ENCODE measurements at regions not wholly inside any gene's neighbourhood (a gene's known extent, or its start where the extent isn't known, plus 50 kb on each side); places are given as distances from the start of the nearest gene placed in this dataset.

DNA sequence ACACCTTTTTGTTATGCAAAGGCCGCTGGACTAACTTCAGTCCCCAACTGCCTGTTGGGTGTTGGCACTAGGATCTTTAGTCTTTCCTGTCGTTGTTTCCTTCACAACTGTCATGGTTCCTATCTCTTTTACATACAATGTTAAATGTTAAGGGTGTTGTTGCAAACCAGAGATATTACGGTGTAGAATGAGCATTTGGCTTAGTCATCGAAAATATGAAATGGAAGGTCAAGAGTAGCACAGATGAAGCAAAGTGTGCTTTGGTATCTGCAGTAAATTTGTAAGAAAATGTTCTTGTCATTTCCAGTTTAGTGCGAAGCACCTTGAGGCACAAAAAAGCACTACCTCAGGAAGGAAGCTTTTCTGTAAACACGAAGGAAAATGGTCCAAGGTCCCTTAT, 751.3 kb upstream of the LRFN5 start:
- H3K27me3 ChIP-seq (ENCODE audit: insufficient read depth, low read length), result no peaks in the 10 kb centered on the region

DNA sequence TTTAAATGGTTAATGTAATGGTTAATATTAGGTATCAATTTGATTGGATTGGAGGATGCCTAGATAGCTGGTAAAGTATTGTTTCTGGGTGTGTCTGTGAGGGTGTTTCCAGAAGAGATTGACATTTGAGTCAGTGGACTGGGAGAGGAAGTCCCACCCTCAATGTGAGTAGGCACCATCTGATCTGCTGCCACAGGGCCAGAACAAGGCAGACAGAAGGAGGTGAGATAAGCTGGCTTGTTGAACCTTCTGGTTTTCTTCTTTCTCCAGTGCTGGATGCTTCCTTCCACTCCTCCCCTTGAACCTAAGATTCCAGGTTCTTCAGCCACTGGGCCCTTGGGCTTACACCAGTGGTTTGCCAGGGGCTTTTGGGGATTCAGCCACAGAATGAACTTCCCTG, 756.5 kb upstream of the LRFN5 start:
- no peaks in the 10 kb centered on the region for H3K36me3 ChIP-seq (ENCODE audit: insufficient read depth, low read length)
- no peaks in the 10 kb centered on the region for H3K36me3 Mint-ChIP-seq
- DNase-seq, result no peak
- ChIA-PET POLR2A (ENCODE audit: partially characterized antibody) (no interaction called here), CTCF (ENCODE audit: partially characterized antibody) (no interaction called here)
- no peaks in the 10 kb centered on the region for H3K27me3 Mint-ChIP-seq
- H3K4me1 Mint-ChIP-seq, result no peaks in the 10 kb centered on the region
- no peak overlapping the region for H3K27ac Mint-ChIP-seq
- H3K9me3 ChIP-seq (ENCODE audit: control insufficient read depth in 1 of 2, low read length in 2 of 2), result no peaks in the 10 kb centered on the region
- no peaks in the 10 kb centered on the region for H3K27me3 ChIP-seq (ENCODE audit: insufficient read depth, low read length)
- no peak overlapping the region for H3K4me3 Mint-ChIP-seq
- intact Hi-C loops (cut with micrococcal nuclease), result no loop called here
- H3K4me3 ChIP-seq (ENCODE audit: low read length in 2 of 2), result no peak overlapping the region
- H3K9me3 Mint-ChIP-seq, result peaks cover 0 to 6% (median under 1%) of the 10 kb centered on the region in 8 donors
- no peak overlapping the region for H3K27ac ChIP-seq (ENCODE audit: low read depth, low read length)
- H3K4me1 ChIP-seq (ENCODE audit: insufficient read depth, low read length), result no peaks in the 10 kb centered on the region

More for the DNA sequence above, 751.3 kb upstream of the LRFN5 start:
- H3K27ac Mint-ChIP-seq, result no peak overlapping the region
- DNase-seq, result no peak
- no peaks in the 10 kb centered on the region for H3K27me3 Mint-ChIP-seq
- no peaks in the 10 kb centered on the region for H3K4me1 Mint-ChIP-seq
- ChIA-PET CTCF (ENCODE audit: partially characterized antibody) (interaction anchor here (0.5 kb wide), 1 partner anchor 26 kb away, joined by 4 read pairs; no protein-coding TSS in a partner anchor), POLR2A (ENCODE audit: partially characterized antibody) (no interaction called here)
- peaks cover 0 to 12% (median 4%) of the 10 kb centered on the region in 8 donors for H3K9me3 Mint-ChIP-seq
- Histone ChIP-seq H3K36me3 (ENCODE audit: insufficient read depth, low read length) (no peaks in the 10 kb centered on the region), H3K27ac (ENCODE audit: low read depth, low read length) (no peak overlapping the region), H3K4me3 (ENCODE audit: low read length in 2 of 2) (no peak overlapping the region), H3K4me1 (ENCODE audit: insufficient read depth, low read length) (no peaks in the 10 kb centered on the region), H3K9me3 (ENCODE audit: control insufficient read depth in 1 of 2, low read length in 2 of 2) (no peaks in the 10 kb centered on the region)
- H3K4me3 Mint-ChIP-seq, result no peak overlapping the region
- H3K36me3 Mint-ChIP-seq, result no peaks in the 10 kb centered on the region
- intact Hi-C loops (cut with micrococcal nuclease), result no loop called here

DNA sequence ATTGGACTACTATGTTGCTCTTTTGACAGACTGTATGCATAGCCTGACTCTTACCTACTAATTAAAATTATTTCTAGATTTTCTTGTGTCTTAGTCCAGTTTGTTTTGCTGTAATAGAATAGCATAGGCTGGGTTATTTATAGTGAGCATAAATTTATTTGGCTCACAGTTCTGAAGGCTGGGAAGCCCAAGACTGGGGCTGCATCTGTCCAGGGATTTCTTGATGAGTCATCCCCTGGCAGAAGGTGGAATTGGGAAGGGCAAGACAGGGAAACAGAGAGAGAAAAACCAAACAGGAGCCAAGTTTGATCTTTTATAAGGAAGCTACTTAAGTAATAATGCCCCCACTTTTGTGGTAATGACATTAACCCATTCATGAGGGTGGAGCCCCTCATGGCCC, 759.2 kb upstream of the LRFN5 start:
- DNase-seq, result no peak
- ChIA-PET POLR2A (ENCODE audit: partially characterized antibody) (no interaction called here), CTCF (ENCODE audit: partially characterized antibody) (no interaction called here)
- intact Hi-C loops (cut with micrococcal nuclease), result no loop called here
- Histone ChIP-seq H3K36me3 (ENCODE audit: insufficient read depth, low read length) (no peaks in the 10 kb centered on the region), H3K27ac (ENCODE audit: low read depth, low read length) (no peak overlapping the region), H3K9me3 (ENCODE audit: control insufficient read depth in 1 of 2, low read length in 2 of 2) (no peaks in the 10 kb centered on the region), H3K4me3 (ENCODE audit: low read length in 2 of 2) (no peak overlapping the region), H3K27me3 (ENCODE audit: insufficient read depth, low read length) (no peaks in the 10 kb centered on the region), H3K4me1 (ENCODE audit: insufficient read depth, low read length) (no peaks in the 10 kb centered on the region)
- Mint-ChIP-seq H3K4me3 (no peak overlapping the region), H3K27ac (no peak overlapping the region), H3K4me1 (no peaks in the 10 kb centered on the region), H3K9me3 (peaks cover 0 to 10% (median under 1%) of the 10 kb centered on the region in 8 donors), H3K36me3 (no peaks in the 10 kb centered on the region), H3K27me3 (no peaks in the 10 kb centered on the region)

DNA sequence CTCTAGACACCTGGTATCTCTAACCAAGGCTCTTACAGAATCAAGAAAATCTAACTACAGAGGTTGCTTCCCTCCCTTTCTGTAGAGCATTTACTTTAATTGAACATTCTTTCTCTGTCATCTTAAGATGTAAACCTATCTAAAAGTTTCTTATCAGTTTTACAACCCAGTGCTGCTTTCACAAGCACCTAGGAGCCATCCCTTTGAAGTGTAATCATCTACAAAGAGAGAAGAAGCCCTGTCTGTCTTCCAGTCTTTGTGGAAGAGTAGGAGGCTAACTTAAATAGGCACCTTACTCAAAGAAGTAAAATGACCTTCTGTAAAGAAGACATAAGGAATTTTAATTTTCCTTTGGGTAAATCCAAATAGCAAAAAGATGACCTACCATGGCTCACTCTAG, 763.9 kb upstream of the LRFN5 start:
- Mint-ChIP-seq H3K27ac (no peak overlapping the region), H3K9me3 (peaks cover 0 to 12% (median 3%) of the 10 kb centered on the region in 8 donors), H3K4me3 (no peak overlapping the region), H3K4me1 (no peaks in the 10 kb centered on the region), H3K36me3 (no peaks in the 10 kb centered on the region), H3K27me3 (no peaks in the 10 kb centered on the region)
- DNase-seq, result no peak
- intact Hi-C loops (cut with micrococcal nuclease), result no loop called here
- H3K27me3 ChIP-seq (ENCODE audit: insufficient read depth, low read length), result no peaks in the 10 kb centered on the region
- no peak overlapping the region for H3K27ac ChIP-seq (ENCODE audit: low read depth, low read length)
- H3K9me3 ChIP-seq (ENCODE audit: control insufficient read depth in 1 of 2, low read length in 2 of 2), result peaks cover 0 to 6% of the 10 kb centered on the region in 2 donors
- H3K4me3 ChIP-seq (ENCODE audit: low read length in 2 of 2), result no peak overlapping the region
- ChIA-PET POLR2A (ENCODE audit: partially characterized antibody) (no interaction called here), CTCF (ENCODE audit: partially characterized antibody) (no interaction called here)
- no peaks in the 10 kb centered on the region for H3K36me3 ChIP-seq (ENCODE audit: insufficient read depth, low read length)
- H3K4me1 ChIP-seq (ENCODE audit: insufficient read depth, low read length), result no peaks in the 10 kb centered on the region

DNA sequence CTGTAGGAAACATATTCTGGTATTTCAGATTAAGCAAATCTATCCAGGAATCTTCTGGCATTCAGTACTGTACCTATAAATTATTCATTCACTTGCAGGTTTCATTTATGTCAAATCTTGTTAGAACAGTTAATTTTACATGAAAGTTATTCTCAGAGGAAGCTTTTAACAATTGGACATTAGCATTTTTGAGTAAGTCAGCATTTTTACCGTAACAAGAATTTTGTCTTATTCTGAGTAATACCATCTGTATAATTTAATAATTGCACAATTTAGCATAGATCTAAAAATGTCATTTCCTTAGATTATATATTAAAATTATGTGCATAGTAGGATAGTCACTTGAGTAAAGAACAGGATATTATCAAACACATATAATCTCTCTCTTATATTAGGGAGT, 764.8 kb upstream of the LRFN5 start:
- peaks cover 0 to 12% (median 3%) of the 10 kb centered on the region in 8 donors for H3K9me3 Mint-ChIP-seq
- Histone ChIP-seq H3K4me3 (ENCODE audit: low read length in 2 of 2) (no peak overlapping the region), H3K9me3 (ENCODE audit: control insufficient read depth in 1 of 2, low read length in 2 of 2) (peaks cover 0 to 6% of the 10 kb centered on the region in 2 donors), H3K36me3 (ENCODE audit: insufficient read depth, low read length) (no peaks in the 10 kb centered on the region), H3K27me3 (ENCODE audit: insufficient read depth, low read length) (no peaks in the 10 kb centered on the region), H3K27ac (ENCODE audit: low read depth, low read length) (no peak overlapping the region), H3K4me1 (ENCODE audit: insufficient read depth, low read length) (no peaks in the 10 kb centered on the region)
- H3K27me3 Mint-ChIP-seq, result no peaks in the 10 kb centered on the region
- intact Hi-C loops (cut with micrococcal nuclease), result no loop called here
- CTCF ChIA-PET (ENCODE audit: partially characterized antibody), result no interaction called here
- POLR2A ChIA-PET (ENCODE audit: partially characterized antibody), result no interaction called here
- H3K4me1 Mint-ChIP-seq, result no peaks in the 10 kb centered on the region
- no peak for DNase-seq
- H3K4me3 Mint-ChIP-seq, result no peak overlapping the region
- no peak overlapping the region for H3K27ac Mint-ChIP-seq
- no peaks in the 10 kb centered on the region for H3K36me3 Mint-ChIP-seq

DNA sequence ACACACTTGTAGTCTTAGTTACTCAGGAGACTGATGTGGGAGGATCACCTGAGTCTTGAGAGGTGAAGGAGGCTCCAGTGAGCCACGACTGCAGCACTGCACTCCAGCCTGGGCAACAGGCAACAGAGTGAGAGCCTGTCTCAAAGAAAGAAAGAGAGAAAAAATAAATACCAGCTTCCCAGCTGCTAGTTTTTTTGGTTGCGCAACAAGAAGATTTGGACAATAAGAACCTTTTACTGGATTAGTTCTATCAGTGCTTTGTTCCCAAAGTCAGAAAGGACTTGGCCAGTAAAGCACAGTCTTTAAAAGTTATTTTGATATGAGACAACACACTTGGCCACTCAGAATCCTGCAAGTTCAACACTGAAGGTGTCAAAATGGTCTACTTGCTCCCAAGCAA, 768.1 kb upstream of the LRFN5 start:
- no peak overlapping the region for H3K4me3 ChIP-seq (ENCODE audit: low read length in 2 of 2)
- no peaks in the 10 kb centered on the region for H3K36me3 ChIP-seq (ENCODE audit: insufficient read depth, low read length)
- CTCF ChIA-PET (ENCODE audit: partially characterized antibody), result no interaction called here
- Mint-ChIP-seq H3K4me1 (no peaks in the 10 kb centered on the region), H3K4me3 (no peak overlapping the region), H3K27ac (no peak overlapping the region), H3K36me3 (no peaks in the 10 kb centered on the region), H3K9me3 (peaks cover 0 to 16% (median 3%) of the 10 kb centered on the region in 8 donors), H3K27me3 (no peaks in the 10 kb centered on the region)
- DNase-seq, result no peak
- no peak overlapping the region for H3K27ac ChIP-seq (ENCODE audit: low read depth, low read length)
- intact Hi-C loops (cut with micrococcal nuclease), result no loop called here
- POLR2A ChIA-PET (ENCODE audit: partially characterized antibody), result no interaction called here
- peaks cover 0 to 6% of the 10 kb centered on the region in 2 donors for H3K9me3 ChIP-seq (ENCODE audit: control insufficient read depth in 1 of 2, low read length in 2 of 2)
- H3K27me3 ChIP-seq (ENCODE audit: insufficient read depth, low read length), result no peaks in the 10 kb centered on the region
- no peaks in the 10 kb centered on the region for H3K4me1 ChIP-seq (ENCODE audit: insufficient read depth, low read length)

DNA sequence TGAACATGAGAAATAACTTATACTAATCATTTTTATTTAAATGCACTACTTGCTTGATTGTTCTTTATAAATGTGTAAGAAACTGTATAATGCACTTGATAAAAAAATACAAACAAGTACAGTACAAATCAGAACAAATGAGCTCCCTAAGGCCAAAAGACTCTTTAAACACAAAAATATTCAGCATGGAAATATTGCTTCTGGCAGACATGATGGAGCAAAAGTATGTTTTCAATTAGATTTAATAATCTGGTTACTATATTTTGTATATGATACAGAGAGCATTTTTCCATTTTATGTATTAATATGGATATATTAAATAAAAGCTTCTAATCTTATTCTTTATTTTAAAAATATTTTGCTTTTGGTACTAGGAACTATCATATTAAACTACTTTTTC, 800.2 kb upstream of the LRFN5 start:
- CTCF ChIA-PET (ENCODE audit: partially characterized antibody), result no interaction called here
- Histone ChIP-seq H3K4me3 (ENCODE audit: low read length in 2 of 2) (no peak overlapping the region), H3K27me3 (ENCODE audit: insufficient read depth, low read length) (no peaks in the 10 kb centered on the region), H3K27ac (ENCODE audit: low read depth, low read length) (no peak overlapping the region), H3K9me3 (ENCODE audit: control insufficient read depth in 1 of 2, low read length in 2 of 2) (no peaks in the 10 kb centered on the region), H3K4me1 (ENCODE audit: insufficient read depth, low read length) (no peaks in the 10 kb centered on the region), H3K36me3 (ENCODE audit: insufficient read depth, low read length) (no peaks in the 10 kb centered on the region)
- H3K9me3 Mint-ChIP-seq, result peaks cover 0 to 17% (median 4%) of the 10 kb centered on the region in 8 donors
- H3K4me1 Mint-ChIP-seq, result no peaks in the 10 kb centered on the region
- H3K4me3 Mint-ChIP-seq, result no peak overlapping the region
- H3K36me3 Mint-ChIP-seq, result no peaks in the 10 kb centered on the region
- H3K27me3 Mint-ChIP-seq, result no peaks in the 10 kb centered on the region
- intact Hi-C loops (cut with micrococcal nuclease), result no loop called here
- POLR2A ChIA-PET (ENCODE audit: partially characterized antibody), result no interaction called here
- no peak for DNase-seq
- H3K27ac Mint-ChIP-seq, result no peak overlapping the region

DNA sequence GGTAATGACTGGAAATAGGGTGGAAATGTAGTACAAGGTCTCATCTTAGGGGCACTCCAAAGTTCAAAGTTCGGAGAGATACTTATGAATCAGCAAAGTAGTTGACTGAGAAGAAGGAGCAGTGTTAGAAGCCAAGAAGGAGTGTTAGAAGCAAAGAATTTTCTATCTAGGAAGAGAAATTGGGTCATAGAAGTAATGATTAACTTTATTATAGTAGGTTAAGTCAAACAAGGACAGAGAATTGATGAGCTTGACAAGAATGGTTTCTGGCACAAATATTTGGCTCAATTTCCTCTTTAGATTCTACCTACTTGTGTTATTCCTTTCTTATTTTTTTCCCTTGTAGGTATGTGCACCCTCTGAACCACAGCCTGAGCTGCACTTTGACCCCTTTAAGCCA, 810.5 kb upstream of the LRFN5 start:
- Mint-ChIP-seq H3K4me1 (no peaks in the 10 kb centered on the region), H3K27ac (no peak overlapping the region), H3K36me3 (no peaks in the 10 kb centered on the region), H3K4me3 (no peak overlapping the region), H3K27me3 (no peaks in the 10 kb centered on the region), H3K9me3 (peaks cover 0 to 16% (median 7%) of the 10 kb centered on the region in 8 donors)
- peak in 1 of 5 donors; percentile 23 for DNase-seq
- Histone ChIP-seq H3K27me3 (ENCODE audit: insufficient read depth, low read length) (no peaks in the 10 kb centered on the region), H3K36me3 (ENCODE audit: insufficient read depth, low read length) (no peaks in the 10 kb centered on the region), H3K9me3 (ENCODE audit: control insufficient read depth in 1 of 2, low read length in 2 of 2) (no peaks in the 10 kb centered on the region), H3K4me3 (ENCODE audit: low read length in 2 of 2) (no peak overlapping the region), H3K27ac (ENCODE audit: low read depth, low read length) (no peak overlapping the region), H3K4me1 (ENCODE audit: insufficient read depth, low read length) (no peaks in the 10 kb centered on the region)
- intact Hi-C loops (cut with micrococcal nuclease), result no loop called here
- POLR2A ChIA-PET (ENCODE audit: partially characterized antibody), result no interaction called here
- CTCF ChIA-PET (ENCODE audit: partially characterized antibody), result no interaction called here

All from CD4-positive, alpha-beta memory T cell (primary cell).